Endodermal cell (in vitro differentiated cells): ENCODE measurements at regions not wholly inside any gene's neighbourhood (a gene's known extent, or its start where the extent isn't known, plus 50 kb on each side); places are given as distances from the start of the nearest gene placed in this dataset.

Source experiments
- DNase-seq: peaks from one replicate; pipeline ENCODE4 v3.0.0-alpha.2; 2017
- H3K27ac ChIP-seq: 2 replicates; pipeline ENCODE4 v1.5.1; 2013; ENCODE audit warnings: mild to moderate bottlenecking, low read depth, low read length, moderate library complexity
- H3K27me3 ChIP-seq: 2 replicates; pipeline ENCODE4 v1.6.1; 2013; ENCODE audit warnings: mild to moderate bottlenecking, low read length, moderate library complexity; ENCODE audit not compliant: insufficient read depth, control insufficient read depth, poor library complexity, severe bottlenecking
- H3K36me3 ChIP-seq: 2 replicates; pipeline ENCODE4 v1.7.0; 2013; ENCODE audit warnings: mild to moderate bottlenecking, low read length, moderate library complexity; ENCODE audit not compliant: control insufficient read depth, insufficient read depth
- H3K4me1 ChIP-seq: one replicate; pipeline ENCODE4 v1.7.0; 2013; ENCODE audit warnings: low read length; ENCODE audit not compliant: control insufficient read depth, insufficient read depth
- H3K4me3 ChIP-seq: 2 replicates; pipeline ENCODE4 v1.5.1; 2013; ENCODE audit warnings: mild to moderate bottlenecking, low read length, moderate library complexity
- H3K9ac ChIP-seq: 2 replicates; pipeline ENCODE4 v1.6.1; 2013; ENCODE audit warnings: mild to moderate bottlenecking, low read length, moderate library complexity; ENCODE audit not compliant: poor library complexity, severe bottlenecking; ENCODE audit errors: extremely low read depth
- H3K9me3 ChIP-seq: 2 replicates; pipeline ENCODE4 v1.6.1; 2013; ENCODE audit warnings: mild to moderate bottlenecking, low read length, moderate library complexity; ENCODE audit not compliant: control insufficient read depth
- H3K27ac Mint-ChIP-seq: 2 replicates; pipeline ENCODE4 v1.8.0; 2020; ENCODE audit warnings: mixed read lengths
- H3K27me3 Mint-ChIP-seq: 2 replicates; pipeline ENCODE4 v1.8.0; 2021; ENCODE audit warnings: mild to moderate bottlenecking, mixed read lengths; ENCODE audit not compliant: insufficient read depth
- H3K36me3 Mint-ChIP-seq: 2 replicates; pipeline ENCODE4 v1.8.0; 2020; ENCODE audit warnings: low read depth, mixed read lengths
- H3K4me1 Mint-ChIP-seq: 2 replicates; pipeline ENCODE4 v1.8.0; 2020; ENCODE audit warnings: mixed read lengths
- H3K4me3 Mint-ChIP-seq: 2 replicates; pipeline ENCODE4 v1.8.0; 2020; ENCODE audit warnings: mild to moderate bottlenecking, moderate library complexity, mixed read lengths
- H3K9me3 Mint-ChIP-seq: 2 replicates; pipeline ENCODE4 v1.8.0; 2020; ENCODE audit warnings: mild to moderate bottlenecking, mixed read lengths
- CTCF ChIP-seq: fragments of 200-600 bp; sonication (generic); conservative IDR thresholded peaks from 2 replicates; pipeline ENCODE4 v1.5.0; 2021; ENCODE audit warnings: antibody characterized with exemption, mild to moderate bottlenecking
- WGBS, 2 experiments: methylation state at CpG; one replicate each; pipeline versions ENCODE4 v1.1.5 to v1.1.7; 2013; ENCODE audit warnings: missing lambda C conversion rate in 2 of 2, mixed read lengths in 1 of 2; ENCODE audit not compliant: insufficient coverage in 1 of 2, insufficient read length in 1 of 2; 5-methylcytosine and 5-hydroxymethylcytosine counted together

GRCh38 chr1:67514786-67515185, 84.6 kb upstream of the SERBP1 start:
- Histone ChIP-seq H3K9ac (no peak overlapping the region), H3K36me3 (no peaks in the 10 kb centered on the region), H3K27ac (no peak overlapping the region), H3K27me3 (peaks cover 8% of the 10 kb centered on the region), H3K9me3 (peaks cover 26% of the 10 kb centered on the region), H3K4me3 (peak overlapping the region; percentile 6), H3K4me1 (no peaks in the 10 kb centered on the region)
- Mint-ChIP-seq H3K36me3 (peaks cover 3% of the 10 kb centered on the region), H3K27ac (no peak overlapping the region), H3K4me1 (no peaks in the 10 kb centered on the region), H3K9me3 (peaks cover 51% of the 10 kb centered on the region), H3K27me3 (peaks cover 72% of the 10 kb centered on the region), H3K4me3 (no peak overlapping the region)
- WGBS, 2 experiments = 85 to 87% methylated on average over 2 of the region's 2 CpGs
- DNase-seq = no peak
- TF ChIP-seq CTCF = no peak

GRCh38 chr1:67515324-67516080, 85.3 kb upstream of the SERBP1 start:
- Histone ChIP-seq H3K9me3 (peaks cover 26% of the 10 kb centered on the region), H3K27me3 (peaks cover 8% of the 10 kb centered on the region), H3K36me3 (no peaks in the 10 kb centered on the region), H3K9ac (no peak overlapping the region), H3K27ac (no peak overlapping the region), H3K4me3 (peak overlapping the region; percentile 6), H3K4me1 (no peaks in the 10 kb centered on the region)
- H3K27me3 Mint-ChIP-seq = peaks cover 74% of the 10 kb centered on the region
- no peaks in the 10 kb centered on the region for H3K4me1 Mint-ChIP-seq
- no peak for TF ChIP-seq CTCF
- no peak overlapping the region for H3K4me3 Mint-ChIP-seq
- H3K9me3 Mint-ChIP-seq = peaks cover 48% of the 10 kb centered on the region
- WGBS, 2 experiments = 36 to 39% methylated on average over 2 of the region's 2 CpGs
- H3K36me3 Mint-ChIP-seq = peaks cover 3% of the 10 kb centered on the region
- peak; percentile 56 for DNase-seq
- H3K27ac Mint-ChIP-seq = no peak overlapping the region

- no peak for DNase-seq
- Mint-ChIP-seq H3K27ac (no peak overlapping the region), H3K36me3 (peaks cover 3% of the 10 kb centered on the region), H3K4me1 (no peaks in the 10 kb centered on the region), H3K9me3 (peaks cover 45% of the 10 kb centered on the region), H3K27me3 (peaks cover 83% of the 10 kb centered on the region), H3K4me3 (no peak overlapping the region)
- Histone ChIP-seq H3K36me3 (no peaks in the 10 kb centered on the region), H3K4me1 (no peaks in the 10 kb centered on the region), H3K27me3 (peaks cover 8% of the 10 kb centered on the region), H3K4me3 (no peak overlapping the region), H3K9ac (no peak overlapping the region), H3K27ac (no peak overlapping the region), H3K9me3 (peaks cover 26% of the 10 kb centered on the region)
- no peak for TF ChIP-seq CTCF
Measured at GRCh38 chr1:67517046-67517445, 86.8 kb upstream of the SERBP1 start.
